Naive thymus-derived CD4-positive, alpha-beta T cell (primary cell): ENCODE measurements at regions not wholly inside any gene's neighbourhood (a gene's known extent, or its start where the extent isn't known, plus 50 kb on each side); places are given as distances from the start of the nearest gene placed in this dataset.

Experiments used
- ATAC-seq: fragments of 150-1000 bp; cut with Tn5 transposase; 2 replicates; pipeline ENCODE4 v1.10.0; 2021; ENCODE audit warnings: mild to moderate bottlenecking, moderate library complexity
- CTCF ChIA-PET: fragments of 350-600 bp; sonication (Branson Sonifier 250); formaldehyde crosslinking; loops from one replicate; lab custom pipeline; 2021; ENCODE audit warnings: antibody characterized with exemption; lab: Charles Lee
- POLR2A ChIA-PET: fragments of 350-600 bp; sonication (Branson Sonifier 250); formaldehyde crosslinking; loops from one replicate; lab custom pipeline; 2021; ENCODE audit warnings: antibody characterized with exemption, inconsistent platforms; lab: Charles Lee
- DNase-seq, 9 donors: peaks; one replicate each; pipeline versions ENCODE4 v3.0.0 to v3.0.0-alpha.2; 2020 to 2022; ENCODE audit warnings: mixed read lengths in 1 of 9
- H3K27ac ChIP-seq: one replicate; pipeline ENCODE4 v1.7.0; 2013; ENCODE audit warnings: mild to moderate bottlenecking, low read depth, low read length, moderate library complexity
- H3K27me3 ChIP-seq, 2 donors: one replicate each; pipeline ENCODE4 v1.7.0; 2013; ENCODE audit warnings: low read length in 2 of 2, mild to moderate bottlenecking in 2 of 2, moderate library complexity in 2 of 2; ENCODE audit not compliant: control insufficient read depth in 2 of 2, insufficient read depth in 2 of 2
- H3K36me3 ChIP-seq, 3 experiments: 1 replicate in 2 of 3; 2 replicates in 1 of 3; pipeline ENCODE4 v1.7.0; 2013; ENCODE audit warnings: low read length in 3 of 3, mild to moderate bottlenecking in 3 of 3, moderate library complexity in 1 of 3; ENCODE audit not compliant: insufficient read depth in 3 of 3, control insufficient read depth in 2 of 3
- H3K4me1 ChIP-seq, 2 donors: one replicate each; pipeline ENCODE4 v1.7.0; 2013; ENCODE audit warnings: low read length in 2 of 2, mild to moderate bottlenecking in 2 of 2, moderate library complexity in 1 of 2; ENCODE audit not compliant: control insufficient read depth in 2 of 2, insufficient read depth in 2 of 2
- H3K4me3 ChIP-seq: 2 replicates; pipeline ENCODE4 v1.7.0; 2013; ENCODE audit warnings: mild to moderate bottlenecking, low read length
- H3K9me3 ChIP-seq, 3 experiments: 1 replicate in 2 of 3; 2 replicates in 1 of 3; pipeline ENCODE4 v1.7.0; 2013; ENCODE audit warnings: low read length in 3 of 3; ENCODE audit not compliant: control insufficient read depth in 2 of 3
- H3K27ac Mint-ChIP-seq, 9 donors: one replicate each; pipeline ENCODE4 v1.8.0; 2020 to 2022; ENCODE audit warnings: mixed read lengths in 9 of 9, mild to moderate bottlenecking in 8 of 9, moderate library complexity in 5 of 9, inconsistent platforms in 2 of 9
- H3K27me3 Mint-ChIP-seq, 5 donors: one replicate each; pipeline ENCODE4 v1.8.0; 2021 to 2022; ENCODE audit warnings: mixed read lengths in 5 of 5, mild to moderate bottlenecking in 1 of 5
- H3K36me3 Mint-ChIP-seq, 5 donors: one replicate each; pipeline ENCODE4 v1.8.0; 2020 to 2022; ENCODE audit warnings: mixed read lengths in 5 of 5, mild to moderate bottlenecking in 3 of 5, inconsistent platforms in 1 of 5
- H3K4me1 Mint-ChIP-seq, 7 donors: one replicate each; pipeline ENCODE4 v1.8.0; 2020 to 2022; ENCODE audit warnings: mixed read lengths in 7 of 7, mild to moderate bottlenecking in 3 of 7, inconsistent platforms in 1 of 7
- H3K4me3 Mint-ChIP-seq, 10 donors: one replicate each; pipeline ENCODE4 v1.8.0; 2020 to 2022; ENCODE audit warnings: mild to moderate bottlenecking in 10 of 10, mixed read lengths in 10 of 10, moderate library complexity in 6 of 10, inconsistent platforms in 2 of 10
- H3K9me3 Mint-ChIP-seq, 11 donors: one replicate each; pipeline ENCODE4 v1.8.0; 2020 to 2022; ENCODE audit warnings: mixed read lengths in 11 of 11, mild to moderate bottlenecking in 4 of 11, inconsistent platforms in 1 of 11, moderate library complexity in 1 of 11
- intact Hi-C, 2 donors: fragments of 100-400 bp; cut with micrococcal nuclease; formaldehyde crosslinking; loops; one replicate each; pipeline ENCODE4 v1.15.1; 2023

DNA sequence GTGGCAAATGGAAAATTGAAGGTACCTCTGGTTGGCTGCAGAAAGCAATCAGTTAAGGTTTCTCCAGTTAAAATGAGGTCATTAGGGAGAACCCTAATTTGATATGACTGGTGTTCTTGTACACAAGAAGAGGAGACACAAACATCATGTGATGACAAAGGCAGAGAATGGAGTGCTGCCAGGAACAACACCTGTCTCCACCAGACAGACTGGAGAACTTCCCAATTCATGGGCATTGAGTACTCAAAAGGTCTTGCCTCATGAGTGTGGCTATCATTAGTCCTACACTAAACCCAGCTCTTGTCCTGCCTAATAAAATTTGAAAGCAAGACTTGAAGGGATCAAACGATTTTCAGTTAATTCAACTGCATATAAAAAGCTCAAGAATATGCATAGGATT is 152.6 kb downstream of the PTPN20 start:
- H3K27ac ChIP-seq = no peak overlapping the region
- H3K4me1 ChIP-seq = no peaks in the 10 kb centered on the region
- no peaks in the 10 kb centered on the region for H3K9me3 ChIP-seq
- Mint-ChIP-seq H3K9me3 (no peaks in the 10 kb centered on the region), H3K36me3 (no peaks in the 10 kb centered on the region), H3K27ac (no peak overlapping the region), H3K4me3 (no peak overlapping the region), H3K27me3 (no peaks in the 10 kb centered on the region), H3K4me1 (peaks cover 0 to 3% (median 0%) of the 10 kb centered on the region in 7 donors)
- H3K27me3 ChIP-seq = no peaks in the 10 kb centered on the region
- ChIA-PET CTCF (interaction anchor here (1.3 to 2.0 kb wide), 3 partner anchors 16 to 250 kb away, joined by 4 to 8 read pairs (median 4); no protein-coding TSS in a partner anchor), POLR2A (no interaction called here)
- intact Hi-C loops = no loop called here
- no peaks in the 10 kb centered on the region for H3K36me3 ChIP-seq
- no peak for ATAC-seq
- no peak for DNase-seq
- H3K4me3 ChIP-seq = no peak overlapping the region

DNA sequence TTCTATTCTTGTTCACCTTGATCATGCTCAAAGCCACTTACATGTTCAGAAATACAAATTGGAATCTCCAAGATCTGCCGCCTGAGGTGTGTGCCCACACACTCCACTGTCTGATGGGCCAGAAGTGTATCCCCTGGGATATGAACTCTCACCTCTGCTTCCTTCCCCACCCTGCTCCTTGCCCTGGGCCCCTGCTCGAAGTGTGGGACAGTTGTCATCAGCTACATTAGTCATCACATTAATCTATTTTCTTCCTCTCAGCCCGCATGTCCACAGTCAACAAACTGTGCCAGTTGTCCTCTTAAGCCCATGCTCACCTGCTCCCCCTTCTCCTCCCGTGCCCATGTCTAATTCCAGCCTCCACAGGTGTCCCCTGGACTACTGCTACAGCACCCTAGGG is 154.7 kb downstream of the PTPN20 start:
- ATAC-seq (no peak), DNase-seq (no peak)
- Histone ChIP-seq H3K27ac (no peak overlapping the region), H3K36me3 (no peaks in the 10 kb centered on the region), H3K4me1 (no peaks in the 10 kb centered on the region), H3K9me3 (no peaks in the 10 kb centered on the region), H3K27me3 (no peaks in the 10 kb centered on the region), H3K4me3 (no peak overlapping the region)
- Mint-ChIP-seq H3K27me3 (peaks cover 0 to under 1% (median 0%) of the 10 kb centered on the region in 5 donors), H3K36me3 (no peaks in the 10 kb centered on the region), H3K4me3 (no peak overlapping the region), H3K27ac (peak overlapping the region in 2 of 9 donors; percentile 8 to 22), H3K9me3 (no peaks in the 10 kb centered on the region), H3K4me1 (peaks cover 0 to 3% (median 0%) of the 10 kb centered on the region in 7 donors)
- intact Hi-C loops = no loop called here
- CTCF ChIA-PET = no interaction called here
- POLR2A ChIA-PET = no interaction called here

DNA sequence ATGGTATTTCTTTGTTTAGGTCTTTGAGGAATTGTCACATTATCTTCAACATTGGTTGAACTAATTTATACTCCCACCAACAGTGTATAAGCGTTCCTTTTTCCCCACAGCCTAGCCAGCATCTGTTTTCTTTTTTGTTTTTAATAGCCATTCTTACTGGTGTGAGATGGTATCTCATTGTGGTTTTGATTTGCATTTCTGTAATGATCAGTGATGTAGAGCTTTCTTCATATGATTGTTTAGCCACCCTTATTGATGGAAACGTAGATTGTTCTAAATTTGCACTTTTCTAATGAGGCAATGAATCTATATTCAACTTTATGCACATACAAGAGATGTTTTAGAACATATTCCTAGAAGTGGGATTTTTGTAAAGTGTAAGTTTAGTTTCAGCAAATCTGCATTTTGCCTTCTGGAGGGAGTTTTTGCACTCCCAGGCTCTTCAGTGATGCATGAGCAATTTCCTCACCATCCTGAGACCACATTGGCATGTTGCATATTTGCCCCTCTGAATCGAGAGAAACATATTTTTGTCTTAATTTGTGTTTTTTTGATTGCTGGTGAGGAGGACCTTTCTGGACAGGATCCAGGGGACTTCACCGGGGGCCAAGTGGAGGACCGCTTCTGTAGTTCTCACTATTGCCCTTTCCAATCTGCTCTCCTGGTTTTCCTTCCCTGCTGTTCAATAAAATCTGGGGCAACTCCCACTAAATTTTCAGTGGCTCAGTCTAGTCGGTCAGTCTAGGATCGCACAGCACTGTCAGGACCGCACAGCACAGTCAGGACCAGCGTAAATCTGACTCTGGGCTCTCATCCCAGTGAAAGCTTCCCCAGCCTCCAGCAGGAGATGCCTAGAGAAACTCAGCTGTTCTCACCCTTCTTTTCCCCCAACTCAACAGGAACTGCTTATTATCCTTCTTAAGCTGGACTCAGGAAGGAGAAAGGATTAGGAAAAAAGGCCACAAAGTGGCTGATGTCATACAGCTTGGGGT is 157.0 kb downstream of the PTPN20 start:
- H3K4me1 ChIP-seq = no peaks in the 10 kb centered on the region
- no peaks in the 10 kb centered on the region for H3K27me3 ChIP-seq
- CTCF ChIA-PET = no interaction called here
- H3K9me3 ChIP-seq = no peaks in the 10 kb centered on the region
- no peak for DNase-seq
- no peaks in the 10 kb centered on the region for H3K36me3 ChIP-seq
- Mint-ChIP-seq H3K4me3 (no peak overlapping the region), H3K27me3 (peaks cover 0 to 8% (median 0%) of the 10 kb centered on the region in 5 donors), H3K27ac (no peak overlapping the region), H3K36me3 (no peaks in the 10 kb centered on the region), H3K4me1 (no peaks in the 10 kb centered on the region), H3K9me3 (no peaks in the 10 kb centered on the region)
- no peak for ATAC-seq
- intact Hi-C loops = no loop called here
- no peak overlapping the region for H3K27ac ChIP-seq
- POLR2A ChIA-PET = no interaction called here
- H3K4me3 ChIP-seq = no peak overlapping the region

DNA sequence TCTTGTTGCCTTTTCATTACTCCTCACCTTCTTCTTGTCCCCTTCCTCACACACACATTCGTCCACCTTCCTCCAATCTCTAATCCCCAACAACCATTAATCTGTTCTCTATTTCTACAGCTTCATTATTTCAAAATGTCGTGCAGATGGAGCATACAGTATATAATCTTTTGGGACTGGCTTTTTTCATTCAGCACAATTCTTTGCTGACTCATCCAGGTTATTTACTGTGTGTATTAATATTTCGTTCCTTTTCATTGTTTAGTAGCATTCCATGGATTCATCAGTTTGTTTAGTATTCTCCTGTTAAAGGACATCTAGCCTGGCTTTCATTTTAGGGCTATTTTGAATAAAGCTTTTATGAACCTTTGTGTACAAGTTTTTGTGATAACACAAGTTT is 159.3 kb downstream of the PTPN20 start:
- DNase-seq (no peak), ATAC-seq (no peak)
- Mint-ChIP-seq H3K36me3 (no peaks in the 10 kb centered on the region), H3K4me3 (no peak overlapping the region), H3K27ac (no peak overlapping the region), H3K27me3 (peaks cover 0 to 16% (median 0%) of the 10 kb centered on the region in 5 donors), H3K9me3 (no peaks in the 10 kb centered on the region), H3K4me1 (no peaks in the 10 kb centered on the region)
- H3K27ac ChIP-seq = no peak overlapping the region
- ChIA-PET CTCF (no interaction called here), POLR2A (no interaction called here)
- no peaks in the 10 kb centered on the region for H3K36me3 ChIP-seq
- H3K27me3 ChIP-seq = no peaks in the 10 kb centered on the region
- no peaks in the 10 kb centered on the region for H3K4me1 ChIP-seq
- H3K4me3 ChIP-seq = no peak overlapping the region
- no peaks in the 10 kb centered on the region for H3K9me3 ChIP-seq
- intact Hi-C loops = no loop called here

DNA sequence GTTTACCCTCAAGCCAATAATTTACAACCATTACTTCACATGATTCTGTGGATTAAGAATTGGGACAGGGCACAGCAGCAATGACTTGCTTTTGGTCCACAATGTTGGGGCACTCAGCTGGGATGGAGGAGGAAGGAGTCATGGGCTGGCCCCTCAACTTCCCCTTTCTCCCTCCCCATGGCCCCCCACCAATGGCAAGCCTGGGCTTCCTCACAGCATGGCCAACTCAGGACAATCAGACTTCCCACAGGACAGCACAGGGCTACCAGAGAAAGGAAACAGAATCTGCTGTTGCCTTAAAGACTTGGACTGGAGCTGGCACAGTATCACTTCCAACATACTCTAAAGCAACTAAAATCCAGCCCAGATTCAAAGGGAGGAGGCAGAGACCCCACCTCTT is 160.7 kb downstream of the PTPN20 start:
- H3K27ac ChIP-seq = no peak overlapping the region
- no peaks in the 10 kb centered on the region for H3K36me3 ChIP-seq
- H3K9me3 Mint-ChIP-seq = no peaks in the 10 kb centered on the region
- no peaks in the 10 kb centered on the region for H3K4me1 ChIP-seq
- no peaks in the 10 kb centered on the region for H3K27me3 ChIP-seq
- ChIA-PET POLR2A (no interaction called here), CTCF (interaction anchor here (0.7 to 0.8 kb wide), 2 partner anchors 24 to 240 kb away, joined by 3 read pairs; no protein-coding TSS in a partner anchor)
- H3K27me3 Mint-ChIP-seq = peaks cover 0 to 16% (median 0%) of the 10 kb centered on the region in 5 donors
- H3K4me3 Mint-ChIP-seq = no peak overlapping the region
- intact Hi-C loops = no loop called here
- H3K4me1 Mint-ChIP-seq = peaks cover 0 to 2% (median 0%) of the 10 kb centered on the region in 7 donors
- H3K9me3 ChIP-seq = no peaks in the 10 kb centered on the region
- no peak overlapping the region for H3K4me3 ChIP-seq
- no peak for DNase-seq
- ATAC-seq = no peak
- no peaks in the 10 kb centered on the region for H3K36me3 Mint-ChIP-seq
- no peak overlapping the region for H3K27ac Mint-ChIP-seq

DNA sequence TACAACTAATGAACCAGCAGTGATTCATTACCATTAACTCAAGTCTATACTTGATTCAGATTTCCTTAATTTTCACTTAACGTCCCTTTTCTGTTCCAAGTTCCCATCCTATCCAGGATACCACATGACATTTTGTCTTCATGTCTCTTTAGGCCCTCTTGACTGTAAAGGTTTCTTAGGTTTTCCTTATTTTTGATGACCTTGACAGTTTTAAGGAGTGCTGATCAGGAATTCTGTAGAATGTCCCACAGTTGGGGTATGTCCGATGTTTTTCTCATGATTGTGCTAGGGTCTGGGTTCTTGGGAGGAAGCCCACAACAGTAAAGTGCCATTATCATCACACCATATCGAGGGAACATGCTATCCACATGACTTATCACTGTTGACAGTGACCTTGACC is 162.7 kb downstream of the PTPN20 start:
- H3K27me3 Mint-ChIP-seq = peaks cover 0 to 16% (median 0%) of the 10 kb centered on the region in 5 donors
- DNase-seq = no peak
- H3K4me1 Mint-ChIP-seq = peaks cover 0 to 6% (median 0%) of the 10 kb centered on the region in 7 donors
- no peaks in the 10 kb centered on the region for H3K36me3 Mint-ChIP-seq
- intact Hi-C loops = no loop called here
- CTCF ChIA-PET = no interaction called here
- H3K4me1 ChIP-seq = no peaks in the 10 kb centered on the region
- no peak overlapping the region for H3K27ac ChIP-seq
- no peak overlapping the region for H3K4me3 ChIP-seq
- POLR2A ChIA-PET = no interaction called here
- no peak overlapping the region for H3K4me3 Mint-ChIP-seq
- no peaks in the 10 kb centered on the region for H3K9me3 Mint-ChIP-seq
- H3K9me3 ChIP-seq = no peaks in the 10 kb centered on the region
- ATAC-seq = no peak
- H3K27me3 ChIP-seq = no peaks in the 10 kb centered on the region
- no peak overlapping the region for H3K27ac Mint-ChIP-seq
- no peaks in the 10 kb centered on the region for H3K36me3 ChIP-seq
